IPS-NIHi7 (cell line): ENCODE measurements at regions not wholly inside any gene's neighbourhood (a gene's known extent, or its start where the extent isn't known, plus 50 kb on each side); places are given as distances from the start of the nearest gene placed in this dataset.

Experiments
- DNase-seq: peaks from one replicate; pipeline ENCODE4 v3.0.0; 2012; ENCODE audit warnings: mixed read lengths; ENCODE audit errors: extremely low spot score

DNA sequence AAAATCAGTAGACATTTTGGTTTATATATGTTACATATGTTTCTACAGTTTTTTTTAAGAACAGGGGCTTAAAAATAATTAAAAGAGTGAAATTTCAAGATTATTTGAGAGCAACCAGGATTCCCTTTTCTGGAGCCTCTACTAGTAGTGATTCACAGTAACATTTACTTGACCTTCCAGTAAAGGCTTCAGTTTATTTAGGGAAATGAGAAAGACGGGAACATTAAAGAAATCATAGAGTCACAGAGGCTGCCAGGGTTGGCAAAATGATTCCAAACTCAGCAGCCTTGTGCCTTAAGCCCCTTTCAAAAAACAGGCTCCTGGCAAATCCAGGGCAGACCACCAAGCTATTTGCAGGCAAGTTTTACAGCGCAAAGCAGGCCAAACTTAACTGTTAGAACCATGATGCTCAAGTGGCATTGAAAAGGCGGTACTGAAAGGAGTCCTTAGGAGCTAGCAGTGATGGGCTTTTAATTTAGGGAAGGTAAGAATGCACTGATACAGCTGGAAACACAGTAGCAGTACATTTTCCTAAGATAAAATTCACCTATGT lies 201.1 kb upstream of the ADAMTS9 start:
- no peak for DNase-seq

DNA sequence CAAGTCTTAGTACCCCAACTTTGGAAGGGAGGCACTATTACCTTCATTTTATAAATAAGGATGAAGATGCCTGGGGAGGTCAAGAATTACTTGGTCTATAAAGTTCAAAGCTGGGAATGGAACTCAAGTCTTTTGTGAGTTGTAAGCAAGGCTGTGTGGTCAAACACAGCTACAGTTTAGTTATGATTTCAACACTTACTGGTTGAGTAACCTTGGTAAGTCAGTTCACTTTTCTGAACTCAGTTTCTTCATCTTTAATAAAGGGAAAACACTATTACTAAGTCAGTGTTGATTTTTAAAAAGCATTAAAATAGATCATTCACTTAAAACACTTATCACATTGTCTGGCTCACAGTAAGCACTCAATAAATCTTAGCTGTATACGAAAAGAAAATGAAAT lies 200.4 kb upstream of the ADAMTS9 start:
- DNase-seq = no peak

- no peak for DNase-seq
These were observed 197.3 kb upstream of the ADAMTS9 start for GRCh38 chr3:64885055-64885454.

DNA sequence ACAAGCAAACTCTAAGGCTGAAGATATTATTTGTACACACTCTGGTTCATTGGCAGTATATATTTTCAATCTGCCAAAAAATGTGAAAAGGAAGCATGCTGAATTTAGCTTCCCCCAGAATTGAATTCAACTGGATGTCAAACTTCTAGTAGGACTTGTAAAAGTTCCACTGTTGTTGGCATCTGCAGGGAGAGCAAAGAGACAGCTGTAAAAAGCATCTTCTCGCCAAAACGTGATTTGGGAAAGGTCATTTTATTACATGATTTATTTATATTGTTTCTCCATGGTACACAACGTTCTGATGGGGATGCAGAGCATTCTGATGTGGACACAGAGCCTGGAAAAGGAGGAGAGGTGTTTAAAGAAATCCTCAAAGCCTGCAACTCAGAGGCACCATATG lies 196.7 kb upstream of the ADAMTS9 start:
- DNase-seq = no peak

DNA sequence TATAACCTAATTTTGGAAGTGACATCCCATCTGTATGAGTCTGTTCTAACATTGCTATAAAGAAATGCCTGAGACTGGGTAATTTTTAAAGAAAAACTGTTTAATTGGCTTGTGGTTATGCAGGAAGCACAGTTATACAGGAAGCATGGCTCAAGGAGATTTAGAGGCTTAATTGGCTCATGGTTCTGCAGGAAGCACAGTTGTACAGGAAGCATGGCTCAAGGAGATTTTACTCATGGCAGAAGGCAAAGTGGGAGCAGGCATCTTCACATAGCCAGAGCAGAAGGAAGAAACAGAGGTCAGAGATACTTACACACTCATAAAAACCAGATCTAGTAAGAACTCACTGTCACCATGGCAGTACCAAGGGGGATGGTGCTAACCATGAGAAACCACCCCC lies 193.1 kb upstream of the ADAMTS9 start:
- DNase-seq = no peak

DNA sequence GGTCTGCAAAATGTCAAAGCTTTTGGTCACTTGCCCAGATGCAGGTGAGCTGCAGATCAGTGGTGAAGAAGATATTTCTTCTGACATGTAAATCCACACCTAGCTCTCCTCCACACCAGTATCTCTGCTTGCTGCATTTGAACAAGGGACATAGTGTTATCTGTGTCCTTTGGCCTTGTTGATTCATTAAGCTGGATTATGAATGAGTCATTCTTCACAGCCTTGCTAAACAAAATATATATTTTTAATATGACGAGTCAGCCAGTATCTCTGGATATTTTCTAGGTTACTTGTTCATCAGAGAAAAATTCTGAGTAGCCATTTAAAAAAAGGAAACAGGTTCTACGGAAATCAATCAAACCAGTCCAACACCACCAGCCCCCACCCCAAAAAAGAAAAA lies 190.6 kb upstream of the ADAMTS9 start:
- no peak for DNase-seq

DNA sequence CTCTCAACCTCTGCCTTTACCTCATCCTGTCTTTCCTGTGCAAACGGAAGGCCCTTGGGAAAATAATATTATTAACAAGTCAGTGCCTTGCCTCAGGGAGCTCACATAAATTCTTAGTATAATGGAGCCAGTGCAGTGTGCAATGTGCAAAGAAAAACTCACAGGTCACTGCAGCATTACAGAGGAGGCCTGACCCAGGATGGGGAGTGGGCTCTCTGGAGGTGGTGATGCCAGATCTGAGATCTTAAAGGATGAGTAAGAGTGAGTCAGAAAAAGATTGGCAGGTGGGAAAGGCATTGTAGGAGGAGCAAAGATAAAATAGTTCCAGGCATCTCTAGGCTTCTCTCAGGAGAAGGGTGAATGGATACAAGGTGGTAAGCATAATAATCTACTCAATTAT lies 185.6 kb upstream of the ADAMTS9 start:
- DNase-seq = peak; percentile 37

DNA sequence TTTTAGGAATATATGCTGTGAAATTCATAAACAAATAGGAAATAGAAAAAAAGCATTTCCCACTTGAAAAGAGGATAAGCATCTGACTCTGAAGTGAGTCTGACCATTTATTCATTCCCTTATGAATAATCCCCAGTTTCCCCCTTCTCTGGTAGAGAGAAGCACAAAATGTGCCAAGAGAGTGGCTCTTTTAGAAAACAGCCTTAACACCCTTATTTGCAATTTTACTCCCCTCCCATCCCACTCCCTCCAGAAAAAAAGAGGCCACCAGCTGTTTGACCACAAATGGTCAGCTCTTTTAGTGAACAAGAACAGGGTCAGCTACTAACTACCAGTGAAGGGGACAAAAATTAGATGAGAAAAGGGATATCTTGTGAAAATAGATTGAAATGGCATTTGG lies 184.5 kb upstream of the ADAMTS9 start:
- no peak for DNase-seq

GRCh38 chr3:64871834-64872249 lies 184.0 kb upstream of the ADAMTS9 start:
- no peak for DNase-seq

- DNase-seq = no peak
These were observed 183.3 kb upstream of the ADAMTS9 start for GRCh38 chr3:64870876-64871646.

- no peak for DNase-seq
These were observed 179.4 kb upstream of the ADAMTS9 start for GRCh38 chr3:64867224-64867623.

GRCh38 chr3:64865839-64866570 lies 178.2 kb upstream of the ADAMTS9 start:
- no peak for DNase-seq

GRCh38 chr3:64863226-64864212 lies 175.7 kb upstream of the ADAMTS9 start:
- DNase-seq = no peak

DNA sequence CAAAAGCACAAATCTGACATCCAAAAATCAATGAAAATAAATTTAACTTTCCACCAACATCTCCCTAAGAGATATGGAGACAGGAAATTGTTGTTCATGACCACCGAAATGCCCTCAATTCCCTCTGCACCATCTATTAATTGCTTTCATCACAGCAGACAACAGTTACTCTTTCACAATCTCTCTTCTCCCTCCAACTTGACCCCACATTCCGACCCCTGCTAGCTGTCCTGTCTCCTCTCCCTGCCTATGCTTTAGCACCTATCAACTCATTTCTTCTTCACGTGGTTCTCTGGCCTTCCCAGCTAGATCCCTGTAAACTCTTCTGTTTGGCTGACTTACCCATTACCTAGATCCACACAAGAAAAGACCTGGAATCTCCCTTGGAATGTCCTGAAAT lies 173.9 kb upstream of the ADAMTS9 start:
- no peak for DNase-seq

DNA sequence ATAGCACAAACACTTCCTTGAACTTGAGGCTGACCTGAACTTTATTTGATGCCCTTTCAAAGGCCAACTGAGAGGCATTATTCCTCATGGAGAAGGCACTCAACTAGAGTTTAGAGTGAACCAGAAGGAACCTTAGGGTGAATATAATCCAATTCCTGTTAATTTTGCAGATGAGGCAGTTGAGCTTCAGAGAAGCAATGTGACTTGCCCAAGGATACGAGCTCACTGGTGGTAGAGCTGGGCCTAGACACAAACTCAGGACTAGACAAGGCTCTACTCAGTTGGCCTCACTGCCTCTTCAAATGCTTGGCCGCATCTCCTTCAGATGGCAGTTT lies 172.7 kb upstream of the ADAMTS9 start:
- DNase-seq = no peak

GRCh38 chr3:64859625-64860535 lies 172.1 kb upstream of the ADAMTS9 start:
- DNase-seq = no peak

GRCh38 chr3:64856977-64857516 lies 169.2 kb upstream of the ADAMTS9 start:
- no peak for DNase-seq

GRCh38 chr3:64856106-64856505 lies 168.3 kb upstream of the ADAMTS9 start:
- DNase-seq = no peak

- DNase-seq = no peak
These were observed 165.7 kb upstream of the ADAMTS9 start for GRCh38 chr3:64853456-64853855.

- DNase-seq = no peak
These were observed 164.9 kb upstream of the ADAMTS9 start for GRCh38 chr3:64852738-64853137.

DNA sequence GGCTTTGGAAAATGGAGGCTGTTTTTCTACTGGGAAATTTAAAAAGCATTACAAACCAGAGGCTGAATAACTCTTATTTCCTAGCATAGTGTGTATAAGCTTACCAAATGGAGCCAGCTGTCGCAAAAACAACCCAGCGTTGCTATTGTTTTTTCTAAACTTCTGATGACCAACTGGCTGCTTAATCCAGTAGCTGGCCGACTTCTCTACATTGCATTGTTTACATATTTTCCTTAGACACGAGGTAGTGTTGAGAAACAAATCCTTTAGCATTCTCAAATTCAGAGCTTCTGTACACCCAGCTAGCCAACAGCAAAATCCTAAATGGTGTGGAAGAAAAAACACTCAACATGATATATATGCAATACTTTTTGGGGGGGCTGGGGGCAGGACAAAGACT lies 161.0 kb upstream of the ADAMTS9 start:
- DNase-seq = no peak
